ENCODE measurements at regions not wholly inside any gene's neighbourhood (a gene's known extent, or its start where the extent isn't known, plus 50 kb on each side); places are given as distances from the start of the nearest gene placed in this dataset.

- no peak for TF ChIP-seq EZH2 (IDR thresholded peaks at IDR 0.05; ENCODE audit: borderline replicate concordance, low read depth, low read length, severe bottlenecking)
- TF ChIP-seq, protein P1, sequence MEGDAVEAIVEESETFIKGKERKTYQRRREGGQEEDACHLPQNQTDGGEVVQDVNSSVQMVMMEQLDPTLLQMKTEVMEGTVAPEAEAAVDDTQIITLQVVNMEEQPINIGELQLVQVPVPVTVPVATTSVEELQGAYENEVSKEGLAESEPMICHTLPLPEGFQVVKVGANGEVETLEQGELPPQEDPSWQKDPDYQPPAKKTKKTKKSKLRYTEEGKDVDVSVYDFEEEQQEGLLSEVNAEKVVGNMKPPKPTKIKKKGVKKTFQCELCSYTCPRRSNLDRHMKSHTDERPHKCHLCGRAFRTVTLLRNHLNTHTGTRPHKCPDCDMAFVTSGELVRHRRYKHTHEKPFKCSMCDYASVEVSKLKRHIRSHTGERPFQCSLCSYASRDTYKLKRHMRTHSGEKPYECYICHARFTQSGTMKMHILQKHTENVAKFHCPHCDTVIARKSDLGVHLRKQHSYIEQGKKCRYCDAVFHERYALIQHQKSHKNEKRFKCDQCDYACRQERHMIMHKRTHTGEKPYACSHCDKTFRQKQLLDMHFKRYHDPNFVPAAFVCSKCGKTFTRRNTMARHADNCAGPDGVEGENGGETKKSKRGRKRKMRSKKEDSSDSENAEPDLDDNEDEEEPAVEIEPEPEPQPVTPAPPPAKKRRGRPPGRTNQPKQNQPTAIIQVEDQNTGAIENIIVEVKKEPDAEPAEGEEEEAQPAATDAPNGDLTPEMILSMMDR (IDR thresholded peaks at IDR 0.05; ENCODE audit: borderline replicate concordance, extremely low read depth, low read length, poor library complexity, severe bottlenecking): no peak
Measured at GRCh38 chr9:106120071-106120470, 425.7 kb downstream of the TMEM38B start.

All from DND-41 (cell line).